H1 (cell line): ENCODE measurements at regions not wholly inside any gene's neighbourhood (a gene's known extent, or its start where the extent isn't known, plus 50 kb on each side); places are given as distances from the start of the nearest gene placed in this dataset.

ENCODE experiments used
- CTCF ChIA-PET: fragments of 300-600 bp; sonication (Branson Sonifier 250); formaldehyde crosslinking; loops from one replicate; lab custom pipeline; 2021; ENCODE audit not compliant: partially characterized antibody; lab: Charles Lee
- POLR2A ChIA-PET: fragments of 300-600 bp; sonication (Branson Sonifier 250); formaldehyde crosslinking; loops from one replicate; lab custom pipeline; 2021; ENCODE audit warnings: inconsistent platforms; ENCODE audit not compliant: partially characterized antibody; lab: Charles Lee
- DNase-seq, 2 experiments: peaks; one replicate each; pipeline versions ENCODE4 v3.0.0 to v3.0.0-alpha.2; 2010 to 2022; ENCODE audit warnings: low spot score in 2 of 2, low read depth in 1 of 2, mixed read lengths in 1 of 2
- FAIRE-seq: peaks from 2 replicates; lab custom pipeline; 2011; peaks lifted over from hg19 to GRCh38; lab: Jason Lieb, UNC
- H2AFZ ChIP-seq: 2 replicates; pipeline ENCODE4 v1.8.1; 2012; ENCODE audit warnings: low read length, inconsistent platforms
- H2AK5ac ChIP-seq: 2 replicates; pipeline ENCODE4 v1.6.1; 2013; ENCODE audit warnings: low read depth, low read length
- H2BK120ac ChIP-seq: replicated peaks from 2 replicates; pipeline ENCODE3; 2013; ENCODE audit warnings: low read depth, low read length, inconsistent platforms
- H2BK12ac ChIP-seq: 2 replicates; pipeline ENCODE4 v1.6.1; 2013; ENCODE audit warnings: low read depth, low read length
- H2BK15ac ChIP-seq: 2 replicates; pipeline ENCODE4 v1.6.1; 2013; ENCODE audit warnings: low read length
- H2BK20ac ChIP-seq: 2 replicates; pipeline ENCODE4 v1.6.1; 2013; ENCODE audit warnings: low read length
- H2BK5ac ChIP-seq: 2 replicates; pipeline ENCODE4 v1.6.1; 2013; ENCODE audit warnings: low read depth, low read length
- H3K14ac ChIP-seq: 2 replicates; pipeline ENCODE4 v1.6.1; 2013; ENCODE audit warnings: inconsistent platforms; ENCODE audit not compliant: insufficient read length
- H3K18ac ChIP-seq: 2 replicates; pipeline ENCODE4 v1.6.1; 2013; ENCODE audit warnings: low read length; ENCODE audit errors: extremely low read depth
- H3K23ac ChIP-seq: 2 replicates; pipeline ENCODE4 v1.6.1; 2013; ENCODE audit warnings: inconsistent platforms; ENCODE audit not compliant: insufficient read length
- H3K23me2 ChIP-seq: 2 replicates; pipeline ENCODE4 v1.6.1; 2013; ENCODE audit warnings: low read depth, low read length
- H3K27ac ChIP-seq: 2 replicates; pipeline ENCODE4 v1.6.1; 2011; ENCODE audit warnings: low read depth, low read length, inconsistent platforms
- H3K27me3 ChIP-seq, 4 experiments: replicated peaks in 1 of 4; 1 replicate in 1 of 4; 2 replicates in 3 of 4; pipeline versions ENCODE4 v1.6.1 to v1.8.1; 2011 to 2013; ENCODE audit warnings: low read length in 3 of 4, mild to moderate bottlenecking in 3 of 4, inconsistent platforms in 2 of 4, mixed read lengths in 2 of 4, moderate library complexity in 1 of 4; ENCODE audit not compliant: control insufficient read depth in 3 of 4, insufficient read depth in 3 of 4; ENCODE audit errors: extremely low read depth in 1 of 4
- H3K36me3 ChIP-seq, 4 experiments: 2 replicates each; pipeline versions ENCODE4 v1.6.1 to v1.8.1; 2011 to 2013; ENCODE audit warnings: mild to moderate bottlenecking in 4 of 4, low read length in 3 of 4, moderate library complexity in 2 of 4, control low read depth in 1 of 4, inconsistent platforms in 1 of 4; ENCODE audit not compliant: insufficient read depth in 4 of 4, control insufficient read depth in 2 of 4
- H3K4ac ChIP-seq: replicated peaks from 2 replicates; pipeline ENCODE3; 2013; ENCODE audit warnings: low read length, low read depth, mixed read lengths, inconsistent platforms; ENCODE audit not compliant: insufficient read length
- H3K4me1 ChIP-seq, 4 experiments: replicated peaks in 1 of 4; 1 replicate in 1 of 4; 2 replicates in 3 of 4; pipeline versions ENCODE4 v1.6.1 to v1.8.1; 2011 to 2013; ENCODE audit warnings: low read length in 3 of 4, inconsistent platforms in 2 of 4, mixed read lengths in 1 of 4; ENCODE audit not compliant: insufficient read depth in 4 of 4, control insufficient read depth in 3 of 4
- H3K4me2 ChIP-seq, 2 experiments: 2 replicates each; pipeline versions ENCODE4 v1.6.1 to v1.8.1; 2011 to 2013; ENCODE audit warnings: low read depth in 2 of 2, low read length in 2 of 2, control low read depth in 1 of 2, inconsistent platforms in 1 of 2, mild to moderate bottlenecking in 1 of 2; ENCODE audit not compliant: insufficient read depth in 1 of 2
- H3K4me3 ChIP-seq, 4 experiments: fragments of 200-600, 300-600 bp in 1 of 4; sonication (generic), shearing (Covaris generic), sonication (Bioruptor Twin) in 1 of 4; 2 replicates each; pipeline versions ENCODE4 v1.5.1 to v1.8.1; 2011 to 2016; ENCODE audit warnings: low read length in 4 of 4, low read depth in 3 of 4, control low read depth in 2 of 4, inconsistent platforms in 2 of 4, mild to moderate bottlenecking in 2 of 4, mixed read lengths in 1 of 4, moderate library complexity in 1 of 4; ENCODE audit not compliant: insufficient read depth in 2 of 4; ENCODE audit errors: extremely low read depth in 1 of 4
- H3K56ac ChIP-seq: replicated peaks from 2 replicates; pipeline ENCODE3; 2013; ENCODE audit warnings: low read depth, mild to moderate bottlenecking, mixed read lengths, low read length, inconsistent platforms; ENCODE audit not compliant: insufficient read length
- H3K79me1 ChIP-seq: 2 replicates; pipeline ENCODE4 v1.6.1; 2013; ENCODE audit warnings: low read depth, low read length, control low read depth
- H3K79me2 ChIP-seq, 2 experiments: 2 replicates each; pipeline versions ENCODE4 v1.6.1 to v1.8.1; 2012 to 2013; ENCODE audit warnings: low read length in 2 of 2, mild to moderate bottlenecking in 2 of 2, inconsistent platforms in 1 of 2; ENCODE audit not compliant: insufficient read depth in 2 of 2, control insufficient read depth in 1 of 2
- H3K9ac ChIP-seq, 4 experiments: replicated peaks in 1 of 4; 1 replicate in 1 of 4; 2 replicates in 3 of 4; pipeline versions ENCODE4 v1.6.1 to v1.8.1; 2011 to 2013; ENCODE audit warnings: low read depth in 3 of 4, low read length in 3 of 4, control low read depth in 2 of 4, mild to moderate bottlenecking in 2 of 4, moderate library complexity in 2 of 4, inconsistent platforms in 1 of 4; ENCODE audit errors: extremely low read depth in 1 of 4
- H3K9me3 ChIP-seq, 2 experiments: 2 replicates each; pipeline versions ENCODE4 v1.6.1 to v1.8.1; 2012 to 2013; ENCODE audit warnings: mild to moderate bottlenecking in 2 of 2, moderate library complexity in 2 of 2, control low read depth in 1 of 2, inconsistent platforms in 1 of 2, low read depth in 1 of 2, low read length in 1 of 2, mixed read lengths in 1 of 2; ENCODE audit not compliant: insufficient read depth in 2 of 2
- H4K20me1 ChIP-seq, 2 experiments: replicated peaks in 1 of 2; 2 replicates each; pipeline versions ENCODE3 to v1.8.1; 2011 to 2013; ENCODE audit warnings: inconsistent platforms in 2 of 2, low read length in 2 of 2, mild to moderate bottlenecking in 1 of 2; ENCODE audit not compliant: insufficient read depth in 2 of 2, control insufficient read depth in 1 of 2
- H4K5ac ChIP-seq: 2 replicates; pipeline ENCODE4 v1.6.1; 2013; ENCODE audit warnings: low read length, low read depth, mixed read lengths, inconsistent platforms; ENCODE audit not compliant: insufficient read length
- H4K8ac ChIP-seq: 2 replicates; pipeline ENCODE4 v1.8.0; 2013; ENCODE audit warnings: mild to moderate bottlenecking, moderate library complexity, low read length, inconsistent platforms; ENCODE audit not compliant: insufficient read depth; ENCODE audit errors: extremely low read depth
- H4K91ac ChIP-seq: replicated peaks from 2 replicates; pipeline ENCODE3; 2013; ENCODE audit warnings: low read length, mixed read lengths, inconsistent platforms; ENCODE audit not compliant: insufficient read length
- CTBP2 ChIP-seq: IDR thresholded peaks from 2 replicates; pipeline ENCODE4 v1.7.0; 2011; ENCODE audit warnings: borderline replicate concordance, mild to moderate bottlenecking, moderate library complexity, mixed read lengths, low read length; ENCODE audit not compliant: insufficient read depth, insufficient read length
- KDM5A ChIP-seq: fragments of 200-600 bp; IDR thresholded peaks from 2 replicates; pipeline ENCODE4 v1.7.1; 2012; ENCODE audit warnings: mild to moderate bottlenecking, low read length, inconsistent platforms, mixed read lengths
- POLR2A ChIP-seq, 2 experiments: IDR thresholded peaks; 1 replicate in 1 of 2; 2 replicates in 1 of 2; pipeline ENCODE4 v1.6.1; 2011; ENCODE audit warnings: low read depth in 2 of 2, low read length in 2 of 2, mild to moderate bottlenecking in 2 of 2; ENCODE audit errors: control extremely low read depth in 1 of 2
- POLR2AphosphoS5 ChIP-seq: IDR thresholded peaks from 2 replicates; pipeline ENCODE4 v1.6.1; 2011; ENCODE audit warnings: low read depth, low read length
- RFX5 ChIP-seq: IDR thresholded peaks from 2 replicates; pipeline ENCODE4 v1.6.1; 2011; ENCODE audit warnings: low read depth, low read length, improper control_type of control experiment, borderline replicate concordance
- RXRA ChIP-seq: IDR thresholded peaks from 2 replicates; pipeline ENCODE4 v1.6.1; 2011; ENCODE audit warnings: low read depth, mild to moderate bottlenecking, low read length, moderate library complexity; ENCODE audit not compliant: insufficient read depth
- TBP ChIP-seq: IDR thresholded peaks from 2 replicates; pipeline ENCODE4 v1.6.1; 2011; ENCODE audit warnings: low read depth, low read length, improper control_type of control experiment
- TEAD4 ChIP-seq: IDR thresholded peaks from 2 replicates; pipeline ENCODE4 v1.6.1; 2012; ENCODE audit warnings: low read depth, low read length, inconsistent platforms, mixed read lengths
- WGBS, 2 experiments: shearing (Covaris generic) in 1 of 2; methylation state at CpG; one replicate each; pipeline versions ENCODE4 v1.1.6 to v1.1.7; 2013 to 2015; ENCODE audit warnings: low lambda C conversion rate in 2 of 2, mixed read lengths in 2 of 2, inconsistent platforms in 1 of 2, low coverage in 1 of 2, missing lambda C conversion rate in 1 of 2; ENCODE audit not compliant: insufficient replicate concordance in 2 of 2, insufficient coverage in 1 of 2, insufficient read length in 1 of 2; ENCODE audit errors: extremely low coverage in 1 of 2, missing lambda C conversion rate in 1 of 2; 5-methylcytosine and 5-hydroxymethylcytosine counted together
- TF ChIP-seq, protein P1 (sequence below): IDR thresholded peaks from 2 replicates; pipeline ENCODE4 v1.6.1; 2012; ENCODE audit warnings: inconsistent platforms

DNA sequence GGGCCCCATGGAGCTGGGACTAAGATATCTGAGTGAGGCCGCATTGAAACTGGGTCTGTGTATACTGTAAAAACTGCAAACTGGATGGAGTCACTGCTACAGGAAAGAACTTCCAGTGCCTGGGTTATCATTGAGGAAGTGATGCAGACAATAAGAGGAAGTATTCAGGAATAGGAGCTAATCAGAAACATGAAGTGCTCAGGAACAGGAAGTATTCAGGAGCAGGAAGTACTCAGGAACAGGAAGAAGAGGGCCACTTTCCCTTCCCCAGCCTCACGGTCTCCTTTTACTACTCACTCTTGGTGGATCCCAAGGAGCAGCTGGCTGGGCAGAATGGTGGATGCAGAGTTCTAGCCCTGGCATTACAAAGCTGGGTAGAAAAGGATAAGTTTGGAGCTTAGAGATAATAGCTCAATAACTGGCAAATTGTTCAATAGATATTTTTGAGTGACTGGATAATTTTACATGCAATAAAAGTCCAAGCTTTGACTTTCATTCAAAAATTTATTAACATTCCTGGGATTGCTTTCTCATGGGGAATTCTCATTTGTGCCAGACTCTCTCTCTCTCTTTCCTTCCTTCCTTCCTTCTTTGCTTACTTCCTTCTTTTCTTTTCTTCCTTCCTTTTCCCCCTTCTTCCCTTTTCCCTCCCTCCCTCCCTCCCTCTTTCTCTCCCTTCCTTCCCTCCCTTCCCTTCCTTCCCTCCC is 82.2 kb upstream of the PAX1 start:
- Histone ChIP-seq H3K56ac (no peak overlapping the region), H3K18ac (no peak overlapping the region), H3K9ac (no peak overlapping the region), H3K27me3 (no peaks in the 10 kb centered on the region), H2BK12ac (no peak overlapping the region), H3K79me2 (no peaks in the 10 kb centered on the region), H3K4me3 (no peak overlapping the region), H2AK5ac (no peak overlapping the region), H2BK120ac (no peak overlapping the region), H3K4me2 (no peak overlapping the region), H3K23me2 (no peaks in the 10 kb centered on the region), H2BK5ac (no peak overlapping the region), H4K5ac (no peak overlapping the region), H3K14ac (no peak overlapping the region), H3K9me3 (no peaks in the 10 kb centered on the region), H3K79me1 (no peaks in the 10 kb centered on the region), H2BK20ac (no peak overlapping the region), H2BK15ac (no peak overlapping the region), H3K4me1 (no peaks in the 10 kb centered on the region), H3K23ac (no peak overlapping the region), H4K20me1 (no peaks in the 10 kb centered on the region), H2AFZ (no peak overlapping the region), H3K4ac (no peak overlapping the region), H3K36me3 (no peaks in the 10 kb centered on the region), H4K91ac (no peak overlapping the region), H3K27ac (no peak overlapping the region), H4K8ac (no peak overlapping the region)
- ChIA-PET POLR2A (no interaction called here), CTCF (interaction anchor here (0.7 to 2.7 kb wide), 6 partner anchors 9 to 69 kb away, joined by 3 to 10 read pairs (median 4); no protein-coding TSS in a partner anchor)
- TF ChIP-seq KDM5A (no peak), CTBP2 (no peak), RFX5 (no peak), TEAD4 (no peak), RXRA (no peak), POLR2A (IDR thresholded peaks at IDR 0.05; ENCODE audit: control extremely low read depth in 1 of 2, low read depth in 2 of 2, low read length in 2 of 2) (no peak), POLR2AphosphoS5 (no peak), TBP (no peak)
- TF ChIP-seq, protein P1, sequence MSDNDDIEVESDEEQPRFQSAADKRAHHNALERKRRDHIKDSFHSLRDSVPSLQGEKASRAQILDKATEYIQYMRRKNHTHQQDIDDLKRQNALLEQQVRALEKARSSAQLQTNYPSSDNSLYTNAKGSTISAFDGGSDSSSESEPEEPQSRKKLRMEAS: no peak
- no peak for DNase-seq
- no peak for FAIRE-seq
- 90% methylated on average over 2 of the region's 2 CpGs; no CpG with 5 or more reads in 1 of the 2 experiments for whole genome bisulfite sequencing, 2 experiments
